H1 (cell line): ENCODE measurements at regions not wholly inside any gene's neighbourhood (a gene's known extent, or its start where the extent isn't known, plus 50 kb on each side); places are given as distances from the start of the nearest gene placed in this dataset.

ENCODE experiments used
- CTCF ChIA-PET: fragments of 300-600 bp; sonication (Branson Sonifier 250); formaldehyde crosslinking; loops from one replicate; lab custom pipeline; 2021; ENCODE audit not compliant: partially characterized antibody; lab: Charles Lee
- POLR2A ChIA-PET: fragments of 300-600 bp; sonication (Branson Sonifier 250); formaldehyde crosslinking; loops from one replicate; lab custom pipeline; 2021; ENCODE audit warnings: inconsistent platforms; ENCODE audit not compliant: partially characterized antibody; lab: Charles Lee
- DNase-seq, 2 experiments: peaks; one replicate each; pipeline versions ENCODE4 v3.0.0 to v3.0.0-alpha.2; 2010 to 2022; ENCODE audit warnings: low spot score in 2 of 2, low read depth in 1 of 2, mixed read lengths in 1 of 2
- FAIRE-seq: peaks from 2 replicates; lab custom pipeline; 2011; peaks lifted over from hg19 to GRCh38; lab: Jason Lieb, UNC
- H2AFZ ChIP-seq: 2 replicates; pipeline ENCODE4 v1.8.1; 2012; ENCODE audit warnings: low read length, inconsistent platforms
- H2AK5ac ChIP-seq: 2 replicates; pipeline ENCODE4 v1.6.1; 2013; ENCODE audit warnings: low read depth, low read length
- H2BK120ac ChIP-seq: replicated peaks from 2 replicates; pipeline ENCODE3; 2013; ENCODE audit warnings: low read depth, low read length, inconsistent platforms
- H2BK12ac ChIP-seq: 2 replicates; pipeline ENCODE4 v1.6.1; 2013; ENCODE audit warnings: low read depth, low read length
- H2BK15ac ChIP-seq: 2 replicates; pipeline ENCODE4 v1.6.1; 2013; ENCODE audit warnings: low read length
- H2BK20ac ChIP-seq: 2 replicates; pipeline ENCODE4 v1.6.1; 2013; ENCODE audit warnings: low read length
- H2BK5ac ChIP-seq: 2 replicates; pipeline ENCODE4 v1.6.1; 2013; ENCODE audit warnings: low read depth, low read length
- H3K14ac ChIP-seq: 2 replicates; pipeline ENCODE4 v1.6.1; 2013; ENCODE audit warnings: inconsistent platforms; ENCODE audit not compliant: insufficient read length
- H3K18ac ChIP-seq: 2 replicates; pipeline ENCODE4 v1.6.1; 2013; ENCODE audit warnings: low read length; ENCODE audit errors: extremely low read depth
- H3K23ac ChIP-seq: 2 replicates; pipeline ENCODE4 v1.6.1; 2013; ENCODE audit warnings: inconsistent platforms; ENCODE audit not compliant: insufficient read length
- H3K23me2 ChIP-seq: 2 replicates; pipeline ENCODE4 v1.6.1; 2013; ENCODE audit warnings: low read depth, low read length
- H3K27ac ChIP-seq: 2 replicates; pipeline ENCODE4 v1.6.1; 2011; ENCODE audit warnings: low read depth, low read length, inconsistent platforms
- H3K27me3 ChIP-seq, 4 experiments: replicated peaks in 1 of 4; 1 replicate in 1 of 4; 2 replicates in 3 of 4; pipeline versions ENCODE4 v1.6.1 to v1.8.1; 2011 to 2013; ENCODE audit warnings: low read length in 3 of 4, mild to moderate bottlenecking in 3 of 4, inconsistent platforms in 2 of 4, mixed read lengths in 2 of 4, moderate library complexity in 1 of 4; ENCODE audit not compliant: control insufficient read depth in 3 of 4, insufficient read depth in 3 of 4; ENCODE audit errors: extremely low read depth in 1 of 4
- H3K36me3 ChIP-seq, 4 experiments: 2 replicates each; pipeline versions ENCODE4 v1.6.1 to v1.8.1; 2011 to 2013; ENCODE audit warnings: mild to moderate bottlenecking in 4 of 4, low read length in 3 of 4, moderate library complexity in 2 of 4, control low read depth in 1 of 4, inconsistent platforms in 1 of 4; ENCODE audit not compliant: insufficient read depth in 4 of 4, control insufficient read depth in 2 of 4
- H3K4ac ChIP-seq: replicated peaks from 2 replicates; pipeline ENCODE3; 2013; ENCODE audit warnings: low read length, low read depth, mixed read lengths, inconsistent platforms; ENCODE audit not compliant: insufficient read length
- H3K4me1 ChIP-seq, 4 experiments: replicated peaks in 1 of 4; 1 replicate in 1 of 4; 2 replicates in 3 of 4; pipeline versions ENCODE4 v1.6.1 to v1.8.1; 2011 to 2013; ENCODE audit warnings: low read length in 3 of 4, inconsistent platforms in 2 of 4, mixed read lengths in 1 of 4; ENCODE audit not compliant: insufficient read depth in 4 of 4, control insufficient read depth in 3 of 4
- H3K4me2 ChIP-seq, 2 experiments: 2 replicates each; pipeline versions ENCODE4 v1.6.1 to v1.8.1; 2011 to 2013; ENCODE audit warnings: low read depth in 2 of 2, low read length in 2 of 2, control low read depth in 1 of 2, inconsistent platforms in 1 of 2, mild to moderate bottlenecking in 1 of 2; ENCODE audit not compliant: insufficient read depth in 1 of 2
- H3K4me3 ChIP-seq, 4 experiments: fragments of 200-600, 300-600 bp in 1 of 4; sonication (generic), shearing (Covaris generic), sonication (Bioruptor Twin) in 1 of 4; 2 replicates each; pipeline versions ENCODE4 v1.5.1 to v1.8.1; 2011 to 2016; ENCODE audit warnings: low read length in 4 of 4, low read depth in 3 of 4, control low read depth in 2 of 4, inconsistent platforms in 2 of 4, mild to moderate bottlenecking in 2 of 4, mixed read lengths in 1 of 4, moderate library complexity in 1 of 4; ENCODE audit not compliant: insufficient read depth in 2 of 4; ENCODE audit errors: extremely low read depth in 1 of 4
- H3K56ac ChIP-seq: replicated peaks from 2 replicates; pipeline ENCODE3; 2013; ENCODE audit warnings: low read depth, mild to moderate bottlenecking, mixed read lengths, low read length, inconsistent platforms; ENCODE audit not compliant: insufficient read length
- H3K79me1 ChIP-seq: 2 replicates; pipeline ENCODE4 v1.6.1; 2013; ENCODE audit warnings: low read depth, low read length, control low read depth
- H3K79me2 ChIP-seq, 2 experiments: 2 replicates each; pipeline versions ENCODE4 v1.6.1 to v1.8.1; 2012 to 2013; ENCODE audit warnings: low read length in 2 of 2, mild to moderate bottlenecking in 2 of 2, inconsistent platforms in 1 of 2; ENCODE audit not compliant: insufficient read depth in 2 of 2, control insufficient read depth in 1 of 2
- H3K9ac ChIP-seq, 4 experiments: replicated peaks in 1 of 4; 1 replicate in 1 of 4; 2 replicates in 3 of 4; pipeline versions ENCODE4 v1.6.1 to v1.8.1; 2011 to 2013; ENCODE audit warnings: low read depth in 3 of 4, low read length in 3 of 4, control low read depth in 2 of 4, mild to moderate bottlenecking in 2 of 4, moderate library complexity in 2 of 4, inconsistent platforms in 1 of 4; ENCODE audit errors: extremely low read depth in 1 of 4
- H3K9me3 ChIP-seq, 2 experiments: 2 replicates each; pipeline versions ENCODE4 v1.6.1 to v1.8.1; 2012 to 2013; ENCODE audit warnings: mild to moderate bottlenecking in 2 of 2, moderate library complexity in 2 of 2, control low read depth in 1 of 2, inconsistent platforms in 1 of 2, low read depth in 1 of 2, low read length in 1 of 2, mixed read lengths in 1 of 2; ENCODE audit not compliant: insufficient read depth in 2 of 2
- H4K20me1 ChIP-seq, 2 experiments: replicated peaks in 1 of 2; 2 replicates each; pipeline versions ENCODE3 to v1.8.1; 2011 to 2013; ENCODE audit warnings: inconsistent platforms in 2 of 2, low read length in 2 of 2, mild to moderate bottlenecking in 1 of 2; ENCODE audit not compliant: insufficient read depth in 2 of 2, control insufficient read depth in 1 of 2
- H4K5ac ChIP-seq: 2 replicates; pipeline ENCODE4 v1.6.1; 2013; ENCODE audit warnings: low read length, low read depth, mixed read lengths, inconsistent platforms; ENCODE audit not compliant: insufficient read length
- H4K8ac ChIP-seq: 2 replicates; pipeline ENCODE4 v1.8.0; 2013; ENCODE audit warnings: mild to moderate bottlenecking, moderate library complexity, low read length, inconsistent platforms; ENCODE audit not compliant: insufficient read depth; ENCODE audit errors: extremely low read depth
- H4K91ac ChIP-seq: replicated peaks from 2 replicates; pipeline ENCODE3; 2013; ENCODE audit warnings: low read length, mixed read lengths, inconsistent platforms; ENCODE audit not compliant: insufficient read length
- BCL11A ChIP-seq, 2 experiments: IDR thresholded peaks; one replicate each; pipeline ENCODE4 v1.6.1; 2011; ENCODE audit warnings: low read depth in 2 of 2, low read length in 2 of 2, mild to moderate bottlenecking in 2 of 2
- GABPA ChIP-seq: IDR thresholded peaks from 2 replicates; pipeline ENCODE4 v1.6.1; 2011; ENCODE audit warnings: mild to moderate bottlenecking, low read length, moderate library complexity, borderline replicate concordance; ENCODE audit not compliant: insufficient read depth
- HDAC2 ChIP-seq, 2 experiments: fragments of 300-600 bp in 1 of 2; sonication (generic) in 1 of 2; IDR thresholded peaks; 2 replicates each; pipeline ENCODE4 v1.6.1; 2011 to 2012; ENCODE audit warnings: low read depth in 2 of 2, low read length in 2 of 2, mild to moderate bottlenecking in 2 of 2, moderate library complexity in 2 of 2, borderline replicate concordance in 1 of 2, inconsistent platforms in 1 of 2
- HDAC6 ChIP-seq: IDR thresholded peaks from one replicate; pipeline ENCODE4 v1.7.1; 2012; ENCODE audit warnings: low read depth, mild to moderate bottlenecking, inconsistent platforms, low read length, moderate library complexity
- JUND ChIP-seq: IDR thresholded peaks from 2 replicates; pipeline ENCODE4 v1.6.1; 2011; ENCODE audit warnings: mild to moderate bottlenecking, improper control_type of control experiment, low read length
- KDM1A ChIP-seq: fragments of 200-600, 300-600 bp; sonication (generic); IDR thresholded peaks from 2 replicates; pipeline ENCODE4 v1.7.1; 2016; ENCODE audit warnings: mild to moderate bottlenecking, low read length, borderline replicate concordance
- NRF1 ChIP-seq: IDR thresholded peaks from 2 replicates; pipeline ENCODE4 v1.6.1; 2011; ENCODE audit warnings: mild to moderate bottlenecking, low read depth, low read length, improper control_type of control experiment
- PHF8 ChIP-seq: fragments of 200-600 bp; sonication (generic); conservative IDR thresholded peaks from 2 replicates; pipeline ENCODE4 v1.7.1; 2012; ENCODE audit warnings: low read depth, mild to moderate bottlenecking, inconsistent platforms, low read length, moderate library complexity
- POU5F1 ChIP-seq: IDR thresholded peaks from 2 replicates; pipeline ENCODE4 v1.6.1; 2011; ENCODE audit warnings: low read depth, mild to moderate bottlenecking, low read length, moderate library complexity
- RBBP5 ChIP-seq: IDR thresholded peaks from 2 replicates; pipeline ENCODE4 v1.7.1; 2012; ENCODE audit warnings: low read depth, mild to moderate bottlenecking, inconsistent platforms, low read length, moderate library complexity, borderline replicate concordance
- RFX5 ChIP-seq: IDR thresholded peaks from 2 replicates; pipeline ENCODE4 v1.6.1; 2011; ENCODE audit warnings: low read depth, low read length, improper control_type of control experiment, borderline replicate concordance
- SIX5 ChIP-seq: IDR thresholded peaks from 2 replicates; pipeline ENCODE4 v1.6.1; 2011; ENCODE audit warnings: mild to moderate bottlenecking, low read depth, low read length
- SP2 ChIP-seq: IDR thresholded peaks from 2 replicates; pipeline ENCODE4 v1.6.1; 2012; ENCODE audit warnings: mild to moderate bottlenecking, low read length, inconsistent platforms
- WGBS, 2 experiments: shearing (Covaris generic) in 1 of 2; methylation state at CpG; one replicate each; pipeline versions ENCODE4 v1.1.6 to v1.1.7; 2013 to 2015; ENCODE audit warnings: low lambda C conversion rate in 2 of 2, mixed read lengths in 2 of 2, inconsistent platforms in 1 of 2, low coverage in 1 of 2, missing lambda C conversion rate in 1 of 2; ENCODE audit not compliant: insufficient replicate concordance in 2 of 2, insufficient coverage in 1 of 2, insufficient read length in 1 of 2; ENCODE audit errors: extremely low coverage in 1 of 2, missing lambda C conversion rate in 1 of 2; 5-methylcytosine and 5-hydroxymethylcytosine counted together
- TF ChIP-seq, protein P1 (sequence below): IDR thresholded peaks from 2 replicates; pipeline ENCODE4 v1.6.1; 2012; ENCODE audit warnings: inconsistent platforms

DNA sequence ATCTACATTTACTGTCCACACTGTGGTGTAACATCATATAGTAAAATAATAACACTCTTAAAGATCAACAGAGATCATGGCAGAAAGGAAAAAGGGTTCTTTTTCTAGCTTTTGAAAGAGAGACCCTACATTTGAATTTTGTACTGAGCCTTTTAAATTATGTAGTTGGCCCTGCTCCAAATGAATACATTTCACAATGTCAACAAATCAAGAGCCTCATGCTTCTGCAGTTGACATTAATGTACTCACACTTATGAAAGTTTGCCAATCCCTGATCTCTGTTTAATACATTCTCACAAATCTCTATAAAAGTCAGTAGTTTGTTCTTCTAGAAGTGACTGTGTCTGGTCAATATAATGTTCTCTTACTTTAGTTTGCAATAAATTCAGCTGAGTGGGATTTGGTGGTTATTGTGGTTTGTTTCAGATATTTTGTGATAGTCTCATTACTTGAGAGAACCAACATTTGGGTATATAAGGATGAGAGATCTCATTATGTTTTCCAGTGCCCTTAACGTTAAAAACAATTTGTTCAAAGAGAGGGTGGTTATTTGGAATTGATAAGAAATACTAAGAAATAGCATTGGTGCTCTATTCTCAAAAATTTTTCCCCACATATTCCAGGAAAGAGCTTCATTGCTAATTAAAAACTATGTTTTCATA is 277.8 kb upstream of the FTMT start:
- DNase-seq = no peak
- Histone ChIP-seq H4K91ac (no peak overlapping the region), H4K20me1 (no peaks in the 10 kb centered on the region), H2BK12ac (no peak overlapping the region), H3K9me3 (no peaks in the 10 kb centered on the region), H3K4me2 (no peak overlapping the region), H3K23ac (no peak overlapping the region), H3K79me1 (no peaks in the 10 kb centered on the region), H2AFZ (no peak overlapping the region), H2BK5ac (no peak overlapping the region), H3K9ac (no peak overlapping the region), H2BK20ac (no peak overlapping the region), H2BK120ac (no peak overlapping the region), H3K23me2 (no peaks in the 10 kb centered on the region), H3K4ac (no peak overlapping the region), H3K79me2 (no peaks in the 10 kb centered on the region), H3K4me1 (no peaks in the 10 kb centered on the region), H3K27me3 (no peaks in the 10 kb centered on the region), H4K8ac (no peak overlapping the region), H3K4me3 (no peak overlapping the region), H3K36me3 (no peaks in the 10 kb centered on the region), H2AK5ac (no peak overlapping the region), H3K27ac (no peak overlapping the region), H4K5ac (no peak overlapping the region), H3K18ac (no peak overlapping the region), H3K56ac (no peak overlapping the region), H3K14ac (no peak overlapping the region), H2BK15ac (no peak overlapping the region)
- POLR2A ChIA-PET = no interaction called here
- CTCF ChIA-PET = no interaction called here
- WGBS, 2 experiments = 88% methylated on average over 1 of the region's 1 CpG; no CpG with 5 or more reads in 1 of the 2 experiments
- TF ChIP-seq BCL11A (IDR thresholded peaks at IDR 0.05; ENCODE audit: low read depth in 2 of 2, low read length in 2 of 2) (no peak), PHF8 (no peak), JUND (no peak), RFX5 (no peak), SIX5 (no peak), SP2 (no peak), HDAC2 (IDR thresholded peaks at IDR 0.05; ENCODE audit: borderline replicate concordance in 1 of 2, low read depth in 2 of 2, low read length in 2 of 2) (no peak), NRF1 (no peak), HDAC6 (no peak), KDM1A (no peak), POU5F1 (no peak), RBBP5 (no peak), GABPA (no peak)
- TF ChIP-seq, protein P1, sequence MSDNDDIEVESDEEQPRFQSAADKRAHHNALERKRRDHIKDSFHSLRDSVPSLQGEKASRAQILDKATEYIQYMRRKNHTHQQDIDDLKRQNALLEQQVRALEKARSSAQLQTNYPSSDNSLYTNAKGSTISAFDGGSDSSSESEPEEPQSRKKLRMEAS = no peak
- FAIRE-seq = no peak
